ENCODE measurements at regions not wholly inside any gene's neighbourhood (a gene's known extent, or its start where the extent isn't known, plus 50 kb on each side); places are given as distances from the start of the nearest gene placed in this dataset.

DNA sequence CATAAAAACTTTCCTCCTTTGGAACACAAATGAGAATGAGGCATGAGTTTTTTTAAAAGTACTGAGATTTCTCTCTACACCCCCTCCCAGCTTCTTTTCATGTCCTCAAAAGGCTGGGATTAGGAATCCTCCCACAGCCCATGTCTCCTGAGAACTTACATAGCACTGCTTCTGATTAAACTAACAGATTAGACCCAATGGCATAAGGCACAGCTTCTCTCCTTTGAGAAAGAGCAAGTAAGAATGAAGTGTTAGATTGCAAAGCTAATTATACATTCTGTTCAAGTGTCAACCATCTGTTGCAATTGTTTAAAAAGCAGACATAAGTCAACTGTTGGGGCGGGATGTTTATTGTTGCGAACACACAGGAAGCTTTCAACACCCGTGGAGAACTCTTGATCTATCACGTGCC, 715.1 kb downstream of the CDH11 start:
- H3K9me3 ChIP-seq = no peaks in the 10 kb centered on the region
- H3K4me3 ChIP-seq = no peak overlapping the region
- intact Hi-C loops (cut with DNase I) = no loop called here
- no peaks in the 10 kb centered on the region for H3K36me3 ChIP-seq
- H3K27ac ChIP-seq = no peak overlapping the region
- no peaks in the 10 kb centered on the region for H3K4me1 ChIP-seq (replicated peaks)
- H3K27me3 ChIP-seq (replicated peaks; ENCODE audit: insufficient read depth) = no peaks in the 10 kb centered on the region
- TF ChIP-seq POLR2AphosphoS5 (IDR thresholded peaks at IDR 0.05) (no peak), POLR2A (IDR thresholded peaks at IDR 0.05) (no peak)
- TF ChIP-seq, protein P1, sequence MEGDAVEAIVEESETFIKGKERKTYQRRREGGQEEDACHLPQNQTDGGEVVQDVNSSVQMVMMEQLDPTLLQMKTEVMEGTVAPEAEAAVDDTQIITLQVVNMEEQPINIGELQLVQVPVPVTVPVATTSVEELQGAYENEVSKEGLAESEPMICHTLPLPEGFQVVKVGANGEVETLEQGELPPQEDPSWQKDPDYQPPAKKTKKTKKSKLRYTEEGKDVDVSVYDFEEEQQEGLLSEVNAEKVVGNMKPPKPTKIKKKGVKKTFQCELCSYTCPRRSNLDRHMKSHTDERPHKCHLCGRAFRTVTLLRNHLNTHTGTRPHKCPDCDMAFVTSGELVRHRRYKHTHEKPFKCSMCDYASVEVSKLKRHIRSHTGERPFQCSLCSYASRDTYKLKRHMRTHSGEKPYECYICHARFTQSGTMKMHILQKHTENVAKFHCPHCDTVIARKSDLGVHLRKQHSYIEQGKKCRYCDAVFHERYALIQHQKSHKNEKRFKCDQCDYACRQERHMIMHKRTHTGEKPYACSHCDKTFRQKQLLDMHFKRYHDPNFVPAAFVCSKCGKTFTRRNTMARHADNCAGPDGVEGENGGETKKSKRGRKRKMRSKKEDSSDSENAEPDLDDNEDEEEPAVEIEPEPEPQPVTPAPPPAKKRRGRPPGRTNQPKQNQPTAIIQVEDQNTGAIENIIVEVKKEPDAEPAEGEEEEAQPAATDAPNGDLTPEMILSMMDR (IDR thresholded peaks at IDR 0.05) = no peak
- DNase-seq (ENCODE audit: low spot score) = no peak
- 56% methylated on average over 4 of the region's 4 CpGs for WGBS

DNA sequence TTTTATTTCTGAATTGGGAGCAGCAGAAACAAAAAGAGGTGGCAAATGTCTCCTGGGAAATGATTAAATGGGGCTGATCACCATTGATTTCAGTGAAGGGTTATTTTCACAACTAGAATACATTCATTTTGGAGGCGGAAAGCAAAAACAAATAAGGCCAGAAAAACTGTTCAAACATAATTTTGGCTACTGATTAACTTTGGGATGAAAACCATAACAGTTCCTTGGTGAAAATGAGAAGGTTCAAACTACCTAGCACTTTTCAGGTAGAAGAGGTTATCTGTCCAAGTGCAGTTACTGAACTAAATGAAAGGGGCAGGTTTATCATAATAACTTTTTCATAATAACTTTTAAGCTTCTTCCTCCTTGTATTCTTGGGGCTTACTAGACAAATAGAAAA, 718.5 kb downstream of the CDH11 start:
- no peaks in the 10 kb centered on the region for H3K27me3 ChIP-seq (replicated peaks; ENCODE audit: insufficient read depth)
- no peaks in the 10 kb centered on the region for H3K36me3 ChIP-seq
- H3K9me3 ChIP-seq = no peaks in the 10 kb centered on the region
- H3K4me3 ChIP-seq = no peak overlapping the region
- TF ChIP-seq, protein P1 (IDR thresholded peaks at IDR 0.05) = no peak
- TF ChIP-seq POLR2A (IDR thresholded peaks at IDR 0.05) = no peak
- no peak for TF ChIP-seq POLR2AphosphoS5 (IDR thresholded peaks at IDR 0.05)
- no peaks in the 10 kb centered on the region for H3K4me1 ChIP-seq (replicated peaks)
- intact Hi-C loops (cut with DNase I) = no loop called here
- 49% methylated on average over 1 of the region's 1 CpG for WGBS
- DNase-seq (ENCODE audit: low spot score) = no peak
- H3K27ac ChIP-seq = no peak overlapping the region

DNA sequence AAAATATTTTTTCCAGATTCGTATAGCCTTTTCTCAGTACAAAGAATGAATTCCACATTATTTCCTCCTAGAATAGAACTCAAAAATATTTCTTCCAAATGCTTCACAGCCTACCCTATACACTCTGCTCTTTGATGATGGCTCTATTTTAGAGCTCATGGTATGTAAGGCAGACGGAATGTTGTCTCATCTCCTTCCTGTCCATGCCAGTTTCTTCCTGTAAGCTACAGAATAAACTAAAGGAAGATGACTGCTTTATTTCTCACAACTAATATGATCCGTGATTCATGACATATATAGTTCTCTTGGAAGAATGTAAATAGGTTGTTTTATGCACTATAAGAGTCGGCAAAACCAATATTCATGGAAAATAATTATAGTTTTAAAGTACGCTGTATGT, 723.1 kb downstream of the CDH11 start:
- WGBS = 84% methylated on average over 5 of the region's 5 CpGs
- intact Hi-C loops (cut with DNase I) = no loop called here
- no peak overlapping the region for H3K27ac ChIP-seq
- no peak overlapping the region for H3K4me3 ChIP-seq
- no peaks in the 10 kb centered on the region for H3K9me3 ChIP-seq
- H3K27me3 ChIP-seq (replicated peaks; ENCODE audit: insufficient read depth) = no peaks in the 10 kb centered on the region
- no peaks in the 10 kb centered on the region for H3K36me3 ChIP-seq
- TF ChIP-seq POLR2AphosphoS5 (IDR thresholded peaks at IDR 0.05) (no peak), POLR2A (IDR thresholded peaks at IDR 0.05) (no peak)
- TF ChIP-seq, protein P1 (IDR thresholded peaks at IDR 0.05) = no peak
- no peak for DNase-seq (ENCODE audit: low spot score)
- H3K4me1 ChIP-seq (replicated peaks) = no peaks in the 10 kb centered on the region

DNA sequence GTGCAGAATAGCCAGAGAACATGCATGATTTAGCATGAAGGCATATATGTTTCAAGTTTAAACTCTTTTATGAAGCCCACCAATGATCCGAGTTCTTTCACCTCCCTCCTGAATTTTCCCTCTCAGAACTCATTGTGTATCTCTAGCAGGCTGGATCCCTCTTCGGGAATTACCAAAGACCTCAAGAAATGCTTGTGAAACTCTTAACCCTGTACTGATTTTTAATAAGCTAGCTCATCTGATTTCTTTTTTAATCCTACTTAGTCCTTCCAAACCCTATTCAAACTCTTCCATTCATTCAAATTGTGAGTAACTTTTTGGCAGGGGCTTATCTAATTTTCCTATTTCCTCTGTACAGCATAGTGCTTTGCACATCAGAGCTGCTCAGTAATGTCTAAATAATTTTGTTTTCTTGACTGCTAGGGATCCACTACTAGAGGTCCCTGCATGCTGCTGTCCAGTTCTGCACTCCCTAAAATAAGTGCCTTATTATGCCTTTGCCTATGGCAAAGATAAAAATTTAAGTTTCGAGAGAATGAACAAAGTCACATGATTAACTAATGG, 723.8 kb downstream of the CDH11 start:
- Histone ChIP-seq H3K9me3 (no peaks in the 10 kb centered on the region), H3K27ac (no peak overlapping the region), H3K36me3 (no peaks in the 10 kb centered on the region), H3K4me3 (no peak overlapping the region), H3K4me1 (replicated peaks) (no peaks in the 10 kb centered on the region), H3K27me3 (replicated peaks; ENCODE audit: insufficient read depth) (no peaks in the 10 kb centered on the region)
- intact Hi-C loops (cut with DNase I) = no loop called here
- 64% methylated on average over 3 of the region's 3 CpGs for WGBS
- no peak for TF ChIP-seq POLR2AphosphoS5 (IDR thresholded peaks at IDR 0.05)
- TF ChIP-seq, protein P1 (IDR thresholded peaks at IDR 0.05) = no peak
- TF ChIP-seq POLR2A (IDR thresholded peaks at IDR 0.05) = no peak
- no peak for DNase-seq (ENCODE audit: low spot score)

DNA sequence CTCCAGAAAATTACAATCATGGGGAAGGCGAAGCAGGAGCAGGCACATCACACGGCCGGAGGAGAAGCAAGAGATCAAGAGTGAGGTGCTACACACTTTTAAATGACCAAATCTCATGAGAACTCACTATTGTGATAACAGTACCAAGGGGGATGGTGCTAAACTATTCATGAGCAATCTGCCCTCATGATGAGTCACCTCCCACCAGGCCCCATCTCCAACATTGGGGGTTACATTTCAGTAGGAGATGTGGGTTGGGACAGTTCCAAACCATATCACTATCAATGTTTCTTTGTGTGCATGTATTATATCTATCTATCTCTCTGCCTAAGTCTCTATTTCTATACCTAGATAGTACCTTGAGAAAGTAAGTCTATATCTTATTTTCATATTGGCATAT, 724.8 kb downstream of the CDH11 start:
- Histone ChIP-seq H3K4me1 (replicated peaks) (no peaks in the 10 kb centered on the region), H3K4me3 (no peak overlapping the region), H3K36me3 (no peaks in the 10 kb centered on the region), H3K27me3 (replicated peaks; ENCODE audit: insufficient read depth) (no peaks in the 10 kb centered on the region), H3K9me3 (no peaks in the 10 kb centered on the region), H3K27ac (no peak overlapping the region)
- DNase-seq (ENCODE audit: low spot score) = no peak
- 95% methylated on average over 3 of the region's 3 CpGs for WGBS
- intact Hi-C loops (cut with DNase I) = no loop called here
- no peak for TF ChIP-seq POLR2A (IDR thresholded peaks at IDR 0.05)
- TF ChIP-seq POLR2AphosphoS5 (IDR thresholded peaks at IDR 0.05) = no peak

Data from prostate gland (tissue), 2 donors.